HFF-Myc (cell line): ENCODE measurements at regions not wholly inside any gene's neighbourhood (a gene's known extent, or its start where the extent isn't known, plus 50 kb on each side); places are given as distances from the start of the nearest gene placed in this dataset.

ENCODE experiments used
- DNase-seq: peaks from one replicate; pipeline ENCODE4 v3.0.0-alpha.2; 2011; ENCODE audit warnings: low read depth; ENCODE audit errors: extremely low read depth
- H3K4me3 ChIP-seq: replicated peaks from 2 replicates; pipeline ENCODE4 v1.5.1; 2011; ENCODE audit warnings: low read depth, mild to moderate bottlenecking, control low read depth, low read length
- CTCF ChIP-seq: IDR thresholded peaks from 2 replicates; pipeline ENCODE4 v1.5.1; 2012; ENCODE audit warnings: mild to moderate bottlenecking, low read depth, low read length, control low read depth; ENCODE audit errors: missing control alignments

GRCh38 chr14:97366400-97366799 is 569.2 kb downstream of the VRK1 start:
- H3K4me3 ChIP-seq, result no peak overlapping the region
- DNase-seq, result no peak
- no peak for TF ChIP-seq CTCF

- H3K4me3 ChIP-seq, result no peak overlapping the region
- DNase-seq, result no peak
- no peak for TF ChIP-seq CTCF
These were observed 570.1 kb downstream of the VRK1 start for GRCh38 chr14:97367278-97367677.

- no peak overlapping the region for H3K4me3 ChIP-seq
- no peak for TF ChIP-seq CTCF
- DNase-seq, result no peak
These were observed 570.9 kb downstream of the VRK1 start for GRCh38 chr14:97368049-97368448.

GRCh38 chr14:97368900-97369564 is 571.9 kb downstream of the VRK1 start:
- no peak for TF ChIP-seq CTCF
- no peak for DNase-seq
- no peak overlapping the region for H3K4me3 ChIP-seq

GRCh38 chr14:97369901-97370300 is 572.7 kb downstream of the VRK1 start:
- no peak overlapping the region for H3K4me3 ChIP-seq
- no peak for DNase-seq
- no peak for TF ChIP-seq CTCF

GRCh38 chr14:97376310-97376709 is 579.1 kb downstream of the VRK1 start:
- no peak for DNase-seq
- no peak for TF ChIP-seq CTCF
- H3K4me3 ChIP-seq, result no peak overlapping the region

- no peak for DNase-seq
- TF ChIP-seq CTCF, result no peak
- no peak overlapping the region for H3K4me3 ChIP-seq
These were observed 580.4 kb downstream of the VRK1 start for GRCh38 chr14:97377550-97377949.
